HepG2 (cell line): ENCODE measurements at regions not wholly inside any gene's neighbourhood (a gene's known extent, or its start where the extent isn't known, plus 50 kb on each side); places are given as distances from the start of the nearest gene placed in this dataset.

Experiments used
- ATAC-seq: fragments of 200-7000 bp; cut with Tn5 transposase; 3 replicates; pipeline ENCODE4 v1.9.1; 2020; ENCODE audit warnings: mild to moderate bottlenecking, moderate library complexity
- BruUV-seq: library from RNA; stranded (reverse); fragments of 400-500 nt; replicated peaks from 2 replicates; lab custom pipeline; 2021; lab: Mats Ljungman, UMichigan
- CTCF ChIA-PET: fragments of 300-600 bp; formaldehyde crosslinking; extraction: SDS; loops from one replicate; lab custom pipeline; 2021; ENCODE audit warnings: low total read pairs, inconsistent platforms, low intra/inter-chr PET ratio; lab: Yijun Ruan, JAX
- POLR2A ChIA-PET: fragments of 350-600 bp; sonication (Branson Sonifier 250); formaldehyde crosslinking; loops from one replicate; lab custom pipeline; 2020; ENCODE audit warnings: antibody characterized with exemption, inconsistent platforms; lab: Yijun Ruan, JAX
- DNase-seq: peaks from one replicate; pipeline ENCODE4 v3.0.0-alpha.2; 2015; ENCODE audit warnings: low spot score
- FAIRE-seq: peaks from 3 replicates; lab custom pipeline; 2011; peaks lifted over from hg19 to GRCh38; lab: Jason Lieb, UNC
- H2AFZ ChIP-seq: one replicate; pipeline ENCODE4 v1.6.1; 2011; ENCODE audit warnings: low read length, inconsistent platforms
- H3K27ac ChIP-seq: fragments of 300-600 bp; 3 replicates; pipeline ENCODE4 v1.8.0; 2011; ENCODE audit warnings: mixed run types, mild to moderate bottlenecking, mixed read lengths, low read length, inconsistent platforms; ENCODE audit not compliant: insufficient read depth; ENCODE audit errors: extremely low read length
- H3K27me3 ChIP-seq, 2 experiments: fragments of 200-600 bp in 1 of 2; 2 replicates in 1 of 2; 3 replicates in 1 of 2; pipeline versions ENCODE4 v1.6.0 to v1.8.0; 2011; ENCODE audit warnings: low read length in 2 of 2, mild to moderate bottlenecking in 2 of 2, moderate library complexity in 2 of 2, inconsistent platforms in 1 of 2; ENCODE audit not compliant: insufficient read depth in 2 of 2, control insufficient read depth in 1 of 2
- H3K36me3 ChIP-seq, 2 experiments: fragments of 200-600 bp in 1 of 2; replicated peaks in 1 of 2; 2 replicates in 1 of 2; 3 replicates in 1 of 2; pipeline versions ENCODE4 v1.5.1 to v1.8.0; 2011; ENCODE audit warnings: low read length in 2 of 2, inconsistent platforms in 1 of 2; ENCODE audit not compliant: insufficient read depth in 2 of 2, control insufficient read depth in 1 of 2
- H3K4me1 ChIP-seq: 2 replicates; pipeline ENCODE4 v1.5.1; 2012; ENCODE audit warnings: low read length, inconsistent platforms; ENCODE audit not compliant: insufficient read depth
- H3K4me2 ChIP-seq: 2 replicates; pipeline ENCODE4 v1.6.0; 2011; ENCODE audit warnings: low read depth, low read length, inconsistent platforms
- H3K4me3 ChIP-seq, 3 experiments: fragments of 200-600 bp in 1 of 3; sonication (generic), shearing (Covaris generic) in 1 of 3; replicated peaks in 1 of 3; 2 replicates each; pipeline ENCODE4 v1.5.1; 2011 to 2016; ENCODE audit warnings: low read length in 3 of 3, inconsistent platforms in 2 of 3, low read depth in 2 of 3, mild to moderate bottlenecking in 2 of 3, control low read depth in 1 of 3, mixed read lengths in 1 of 3; ENCODE audit not compliant: insufficient read depth in 1 of 3
- H3K79me2 ChIP-seq: one replicate; pipeline ENCODE4 v1.6.1; 2011; ENCODE audit warnings: low read length, inconsistent platforms; ENCODE audit not compliant: insufficient read depth
- H3K9ac ChIP-seq: 2 replicates; pipeline ENCODE4 v1.6.0; 2011; ENCODE audit warnings: mild to moderate bottlenecking, low read depth, low read length, inconsistent platforms; ENCODE audit not compliant: insufficient read depth
- H3K9me3 ChIP-seq: 2 replicates; pipeline ENCODE4 v1.5.1; 2012; ENCODE audit warnings: mild to moderate bottlenecking, low read length
- H4K20me1 ChIP-seq: 2 replicates; pipeline ENCODE4 v1.6.0; 2011; ENCODE audit warnings: inconsistent platforms, mild to moderate bottlenecking, low read length, moderate library complexity; ENCODE audit not compliant: insufficient read depth
- ATF2 ChIP-seq: sonication (generic); formaldehyde crosslinking; IDR thresholded peaks from 2 replicates; pipeline ENCODE4 v1.4.0; 2020; ENCODE audit warnings: missing genetic modification reagents
- FOXP4 ChIP-seq: sonication (generic); formaldehyde crosslinking; IDR thresholded peaks from 2 replicates; pipeline ENCODE4 v1.4.0; 2020; ENCODE audit warnings: missing genetic modification reagents
- JUN ChIP-seq: sonication (generic); formaldehyde crosslinking; IDR thresholded peaks from 2 replicates; pipeline ENCODE4 v1.4.0; 2020; ENCODE audit warnings: mild to moderate bottlenecking, missing genetic modification reagents
- NFE2L1 ChIP-seq: sonication (generic); formaldehyde crosslinking; IDR thresholded peaks from 2 replicates; pipeline ENCODE4 v1.4.0; 2020; ENCODE audit warnings: missing genetic modification reagents, mild to moderate bottlenecking, borderline replicate concordance
- RAD51 ChIP-seq: fragments of 450-650 bp; IDR thresholded peaks from 2 replicates; pipeline ENCODE4 v1.6.1; 2016; ENCODE audit warnings: borderline replicate concordance
- REPIN1 ChIP-seq: sonication (generic); formaldehyde crosslinking; IDR thresholded peaks from 2 replicates; pipeline ENCODE4 v1.8.0; 2022; ENCODE audit warnings: missing genetic modification reagents, low read depth, mild to moderate bottlenecking, borderline replicate concordance
- TSC22D2 ChIP-seq: sonication (generic); formaldehyde crosslinking; IDR thresholded peaks from 2 replicates; pipeline ENCODE4 v1.5.1; 2020; ENCODE audit warnings: missing genetic modification reagents, mild to moderate bottlenecking, borderline replicate concordance
- ZHX2 ChIP-seq, 2 experiments: sonication (generic) in 1 of 2; formaldehyde crosslinking in 1 of 2; IDR thresholded peaks; 2 replicates each; pipeline versions ENCODE4 v1.6.1 to v1.9.0; 2014 to 2022; ENCODE audit warnings: antibody characterized with exemption in 1 of 2, borderline replicate concordance in 1 of 2, inconsistent platforms in 1 of 2, low read depth in 1 of 2, missing genetic modification reagents in 1 of 2
- ZMYM4 ChIP-seq: sonication (generic); formaldehyde crosslinking; IDR thresholded peaks from 2 replicates; pipeline ENCODE4 v1.8.1; 2023; ENCODE audit warnings: mild to moderate bottlenecking, missing genetic modification reagents
- ZNF280B ChIP-seq: sonication (generic); formaldehyde crosslinking; IDR thresholded peaks from 2 replicates; pipeline ENCODE4 v1.5.0; 2020; ENCODE audit warnings: missing genetic modification reagents, mild to moderate bottlenecking, borderline replicate concordance
- ZNF3 ChIP-seq: IDR thresholded peaks from 2 replicates; pipeline ENCODE4 v1.7.0; 2017; ENCODE audit warnings: inconsistent platforms
- ZNF605 ChIP-seq: sonication (generic); formaldehyde crosslinking; IDR thresholded peaks from 2 replicates; pipeline ENCODE4 v1.8.0; 2022; ENCODE audit warnings: mild to moderate bottlenecking, missing genetic modification reagents
- in situ Hi-C: cut with HindIII; loops from 2 replicates; pipeline ENCODE4 v1.10.0; 2017; ENCODE audit warnings: low pct_unique_long_range_greater_than_20kb; ENCODE audit not compliant: extremely low pct_ligation_motif_present
- intact Hi-C: fragments of 100-400 bp; cut with micrococcal nuclease; formaldehyde crosslinking; loops from one replicate; pipeline ENCODE4 v1.10.0; 2022; ENCODE audit not compliant: unreplicated experiment

GRCh38 chr13:88565566-88565965, 894.4 kb downstream of the SLITRK5 start:
- H3K79me2 ChIP-seq = no peaks in the 10 kb centered on the region
- no peak overlapping the region for H3K4me2 ChIP-seq
- no peak for ATAC-seq
- no peaks in the 10 kb centered on the region for H3K4me1 ChIP-seq
- no peak overlapping the region for H3K9ac ChIP-seq
- in situ Hi-C loops = no loop called here
- peaks cover 7% of the 10 kb centered on the region; the same call in 1 of the 2 replicates for H3K9me3 ChIP-seq
- intact Hi-C loops = no loop called here
- H3K36me3 ChIP-seq = no peaks in the 10 kb centered on the region
- POLR2A ChIA-PET = no interaction called here
- no peaks in the 10 kb centered on the region for H3K27me3 ChIP-seq
- no peak overlapping the region for H2AFZ ChIP-seq
- no TSS peak for BruUV-seq
- CTCF ChIA-PET = no interaction called here
- H4K20me1 ChIP-seq = no peaks in the 10 kb centered on the region
- no peak overlapping the region for H3K4me3 ChIP-seq
- no peak for FAIRE-seq
- H3K27ac ChIP-seq = no peak overlapping the region
- DNase-seq = no peak
- no peak for TF ChIP-seq TSC22D2 (CRISPR knock-in tag)
- no peak for TF ChIP-seq REPIN1
- no peak for TF ChIP-seq JUN (CRISPR knock-in tag)
- no peak for TF ChIP-seq ZHX2 (IDR thresholded peaks at IDR 0.05; ENCODE audit: low read depth)
- TF ChIP-seq ZHX2 (CRISPR knock-in tag; IDR thresholded peaks at IDR 0.05; ENCODE audit: borderline replicate concordance) = no peak
- no peak for TF ChIP-seq ZMYM4 (CRISPR knock-in tag)
- no peak for TF ChIP-seq RAD51
- no peak for TF ChIP-seq ZNF605 (CRISPR knock-in tag)
- TF ChIP-seq FOXP4 (CRISPR knock-in tag) = no peak
- no peak for TF ChIP-seq ZNF3 (CRISPR knock-in tag)
- no peak for TF ChIP-seq ATF2 (CRISPR knock-in tag)
- TF ChIP-seq ZNF280B (CRISPR knock-in tag) = no peak
- no peak for TF ChIP-seq NFE2L1 (CRISPR knock-in tag)
